H9 (cell line): ENCODE measurements at regions not wholly inside any gene's neighbourhood (a gene's known extent, or its start where the extent isn't known, plus 50 kb on each side); places are given as distances from the start of the nearest gene placed in this dataset.

Experiments used
- DNase-seq: peaks from one replicate; pipeline ENCODE4 v3.0.0-alpha.2; 2017
- H2AFZ ChIP-seq: one replicate; pipeline ENCODE4 v1.6.1; 2013; ENCODE audit warnings: mild to moderate bottlenecking, low read length, control low read depth, moderate library complexity
- H2AK5ac ChIP-seq: 2 replicates; pipeline ENCODE4 v1.6.1; 2013; ENCODE audit warnings: low read length, control low read depth, mixed read lengths; ENCODE audit not compliant: insufficient read length
- H2BK120ac ChIP-seq: one replicate; pipeline ENCODE4 v1.6.1; 2013; ENCODE audit warnings: low read depth, mild to moderate bottlenecking, low read length, control low read depth, inconsistent platforms; ENCODE audit not compliant: poor library complexity, severe bottlenecking
- H2BK12ac ChIP-seq: 2 replicates; pipeline ENCODE4 v1.6.1; 2013; ENCODE audit warnings: low read length, control low read depth, mixed read lengths, low read depth; ENCODE audit not compliant: insufficient read length
- H2BK15ac ChIP-seq: 2 replicates; pipeline ENCODE4 v1.6.1; 2013; ENCODE audit warnings: low read depth, low read length, control low read depth
- H2BK20ac ChIP-seq: one replicate; pipeline ENCODE4 v1.6.1; 2013; ENCODE audit warnings: low read depth, mild to moderate bottlenecking, low read length, control low read depth, inconsistent platforms; ENCODE audit not compliant: poor library complexity, severe bottlenecking
- H2BK5ac ChIP-seq: 2 replicates; pipeline ENCODE4 v1.6.1; 2013; ENCODE audit warnings: low read length, control low read depth, mixed read lengths; ENCODE audit not compliant: insufficient read length
- H3K14ac ChIP-seq: 2 replicates; pipeline ENCODE4 v1.6.1; 2013; ENCODE audit warnings: low read length, control low read depth; ENCODE audit not compliant: insufficient read depth
- H3K18ac ChIP-seq: 2 replicates; pipeline ENCODE4 v1.6.1; 2013; ENCODE audit warnings: low read depth, mild to moderate bottlenecking, mixed read lengths, low read length, control low read depth; ENCODE audit not compliant: insufficient read length
- H3K23ac ChIP-seq: 2 replicates; pipeline ENCODE4 v1.6.1; 2013; ENCODE audit warnings: low read length, control low read depth, mixed read lengths, low read depth; ENCODE audit not compliant: insufficient read length
- H3K23me2 ChIP-seq: 2 replicates; pipeline ENCODE4 v1.6.1; 2013; ENCODE audit warnings: low read depth, mild to moderate bottlenecking, mixed read lengths, low read length, control low read depth; ENCODE audit not compliant: insufficient read length, poor library complexity, severe bottlenecking
- H3K27ac ChIP-seq: 2 replicates; pipeline ENCODE4 v1.5.1; 2013; ENCODE audit warnings: low read length, control low read depth, mixed read lengths, low read depth; ENCODE audit not compliant: insufficient read length
- H3K27me3 ChIP-seq: 2 replicates; pipeline ENCODE4 v1.6.1; 2013; ENCODE audit warnings: low read length, control low read depth, inconsistent platforms; ENCODE audit not compliant: insufficient read depth
- H3K4ac ChIP-seq: 2 replicates; pipeline ENCODE4 v1.6.1; 2013; ENCODE audit warnings: low read depth, mild to moderate bottlenecking, control low read depth, inconsistent platforms, low read length, moderate library complexity
- H3K4me1 ChIP-seq: 2 replicates; pipeline ENCODE4 v1.6.1; 2013; ENCODE audit warnings: low read length, control low read depth, inconsistent platforms; ENCODE audit not compliant: insufficient read depth
- H3K4me2 ChIP-seq: 2 replicates; pipeline ENCODE4 v1.6.1; 2013; ENCODE audit warnings: low read length, control low read depth, mixed read lengths; ENCODE audit not compliant: insufficient read length, insufficient read depth
- H3K56ac ChIP-seq: 2 replicates; pipeline ENCODE4 v1.6.1; 2013; ENCODE audit warnings: low read depth, mild to moderate bottlenecking, mixed read lengths, low read length, control low read depth; ENCODE audit not compliant: insufficient read length
- H3K79me1 ChIP-seq: 2 replicates; pipeline ENCODE4 v1.6.1; 2013; ENCODE audit warnings: low read depth, mild to moderate bottlenecking, moderate library complexity, low read length, control low read depth, inconsistent platforms; ENCODE audit not compliant: insufficient read depth, poor library complexity, severe bottlenecking
- H3K79me2 ChIP-seq: 2 replicates; pipeline ENCODE4 v1.6.1; 2013; ENCODE audit warnings: low read length, control low read depth, inconsistent platforms; ENCODE audit not compliant: insufficient read depth
- H3K9ac ChIP-seq: 2 replicates; pipeline ENCODE4 v1.6.1; 2013; ENCODE audit warnings: low read length, control low read depth, mixed read lengths; ENCODE audit not compliant: insufficient read length; ENCODE audit errors: extremely low read depth
- H3K9me3 ChIP-seq: one replicate; pipeline ENCODE4 v1.6.1; 2013; ENCODE audit warnings: low read depth, low read length, inconsistent platforms; ENCODE audit not compliant: control insufficient read depth
- H3T11ph ChIP-seq: one replicate; pipeline ENCODE4 v1.6.1; 2013; ENCODE audit warnings: mild to moderate bottlenecking, low read length, control low read depth, inconsistent platforms
- H4K20me1 ChIP-seq: one replicate; pipeline ENCODE4 v1.6.1; 2013; ENCODE audit not compliant: control insufficient read depth, insufficient read length, insufficient read depth
- H4K5ac ChIP-seq: 2 replicates; pipeline ENCODE4 v1.6.1; 2013; ENCODE audit warnings: low read depth, mild to moderate bottlenecking, mixed read lengths, low read length, control low read depth; ENCODE audit not compliant: insufficient read length
- H4K8ac ChIP-seq: replicated peaks from 2 replicates; pipeline ENCODE4 v1.6.1; 2013; ENCODE audit warnings: low read length, control low read depth, mixed read lengths, low read depth; ENCODE audit not compliant: insufficient read length
- H4K91ac ChIP-seq: 2 replicates; pipeline ENCODE4 v1.6.1; 2013; ENCODE audit warnings: low read depth, mild to moderate bottlenecking, moderate library complexity, mixed read lengths, low read length, control low read depth; ENCODE audit not compliant: insufficient read length
- H3K27ac Mint-ChIP-seq, 3 experiments: 2 replicates in 2 of 3; 3 replicates in 1 of 3; pipeline ENCODE4 v1.8.0; 2020 to 2021; ENCODE audit warnings: mixed read lengths in 3 of 3, mild to moderate bottlenecking in 1 of 3, moderate library complexity in 1 of 3
- H3K27me3 Mint-ChIP-seq: 2 replicates; pipeline ENCODE4 v1.8.0; 2021; ENCODE audit warnings: low read depth, mild to moderate bottlenecking, moderate library complexity, mixed read lengths
- H3K36me3 Mint-ChIP-seq, 3 experiments: 2 replicates in 2 of 3; 3 replicates in 1 of 3; pipeline ENCODE4 v1.8.0; 2020 to 2021; ENCODE audit warnings: low read depth in 3 of 3, mixed read lengths in 3 of 3; ENCODE audit not compliant: insufficient read depth in 1 of 3
- H3K4me1 Mint-ChIP-seq, 2 experiments: 2 replicates each; pipeline ENCODE4 v1.8.0; 2020; ENCODE audit warnings: mixed read lengths in 2 of 2
- H3K4me3 Mint-ChIP-seq, 2 experiments: 2 replicates in 1 of 2; 3 replicates in 1 of 2; pipeline ENCODE4 v1.8.0; 2020 to 2021; ENCODE audit warnings: mild to moderate bottlenecking in 2 of 2, mixed read lengths in 2 of 2, moderate library complexity in 1 of 2
- H3K9me3 Mint-ChIP-seq, 2 experiments: 2 replicates in 1 of 2; 3 replicates in 1 of 2; pipeline ENCODE4 v1.8.0; 2020; ENCODE audit warnings: mild to moderate bottlenecking in 2 of 2, mixed read lengths in 2 of 2, moderate library complexity in 1 of 2
- WGBS: extraction: QIAGEN DNeasy Blood & Tissue Kit; methylation state at CpG from one replicate; pipeline ENCODE4 v1.1.7; 2013; ENCODE audit warnings: missing lambda C conversion rate, low lambda C conversion rate, mixed read lengths; ENCODE audit not compliant: insufficient read length; ENCODE audit errors: extremely low coverage; 5-methylcytosine and 5-hydroxymethylcytosine counted together
- TF ChIP-seq, protein P1 (sequence below): fragments of 200-600 bp; sonication (generic); conservative IDR thresholded peaks from 3 replicates; pipeline ENCODE4 v1.8.0; 2021; ENCODE audit warnings: antibody characterized with exemption, mild to moderate bottlenecking

DNA sequence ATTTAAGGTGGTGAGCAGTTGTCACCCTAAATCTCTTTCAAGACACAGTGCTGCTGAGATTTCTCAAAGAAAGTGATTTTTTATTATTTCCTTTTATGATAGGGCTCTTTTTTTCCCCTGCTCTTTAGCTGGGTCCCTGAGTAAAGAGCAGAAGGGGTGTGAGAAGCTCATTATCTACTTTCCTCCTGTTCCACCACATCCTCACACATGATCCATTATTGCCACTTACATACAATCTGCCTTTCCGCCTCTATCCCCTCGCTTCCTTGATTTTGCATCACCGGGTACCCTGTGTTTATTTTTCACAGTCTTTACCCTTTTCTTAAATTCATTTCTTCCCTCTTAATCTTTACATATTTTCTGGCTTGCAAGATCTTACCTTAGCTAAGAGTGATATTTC, 93.9 kb upstream of the CCDC85A start:
- H3K27me3 ChIP-seq = no peaks in the 10 kb centered on the region
- no peaks in the 10 kb centered on the region for H4K20me1 ChIP-seq
- H3K56ac ChIP-seq = no peak overlapping the region
- no peak overlapping the region for H3K27ac Mint-ChIP-seq
- no peak overlapping the region for H2BK5ac ChIP-seq
- DNase-seq = no peak
- no peak overlapping the region for H2AK5ac ChIP-seq
- no peaks in the 10 kb centered on the region for H3K23me2 ChIP-seq
- H2AFZ ChIP-seq = no peak overlapping the region
- no peaks in the 10 kb centered on the region for H3K79me1 ChIP-seq
- H2BK15ac ChIP-seq = no peak overlapping the region
- TF ChIP-seq, protein P1, sequence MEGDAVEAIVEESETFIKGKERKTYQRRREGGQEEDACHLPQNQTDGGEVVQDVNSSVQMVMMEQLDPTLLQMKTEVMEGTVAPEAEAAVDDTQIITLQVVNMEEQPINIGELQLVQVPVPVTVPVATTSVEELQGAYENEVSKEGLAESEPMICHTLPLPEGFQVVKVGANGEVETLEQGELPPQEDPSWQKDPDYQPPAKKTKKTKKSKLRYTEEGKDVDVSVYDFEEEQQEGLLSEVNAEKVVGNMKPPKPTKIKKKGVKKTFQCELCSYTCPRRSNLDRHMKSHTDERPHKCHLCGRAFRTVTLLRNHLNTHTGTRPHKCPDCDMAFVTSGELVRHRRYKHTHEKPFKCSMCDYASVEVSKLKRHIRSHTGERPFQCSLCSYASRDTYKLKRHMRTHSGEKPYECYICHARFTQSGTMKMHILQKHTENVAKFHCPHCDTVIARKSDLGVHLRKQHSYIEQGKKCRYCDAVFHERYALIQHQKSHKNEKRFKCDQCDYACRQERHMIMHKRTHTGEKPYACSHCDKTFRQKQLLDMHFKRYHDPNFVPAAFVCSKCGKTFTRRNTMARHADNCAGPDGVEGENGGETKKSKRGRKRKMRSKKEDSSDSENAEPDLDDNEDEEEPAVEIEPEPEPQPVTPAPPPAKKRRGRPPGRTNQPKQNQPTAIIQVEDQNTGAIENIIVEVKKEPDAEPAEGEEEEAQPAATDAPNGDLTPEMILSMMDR = no peak
- H3K36me3 Mint-ChIP-seq = peaks cover 0 to 9% (median 0%) of the 10 kb centered on the region in 3 experiments; a peak in 1 of 7 replicates
- H3K4me1 ChIP-seq = no peaks in the 10 kb centered on the region
- no peak overlapping the region for H3K4ac ChIP-seq
- no peak overlapping the region for H2BK20ac ChIP-seq
- H3K9me3 Mint-ChIP-seq = peaks cover 2 to 12% of the 10 kb centered on the region in 2 experiments; a peak in 3 of 5 replicates
- H4K91ac ChIP-seq = no peak overlapping the region
- no peaks in the 10 kb centered on the region for H3K9me3 ChIP-seq
- no peak overlapping the region for H3T11ph ChIP-seq
- H3K27me3 Mint-ChIP-seq = peaks cover 13% of the 10 kb centered on the region
- no peak overlapping the region for H2BK120ac ChIP-seq
- H3K18ac ChIP-seq = no peak overlapping the region
- H2BK12ac ChIP-seq = no peak overlapping the region
- no CpG with 5 or more reads among the region's 3 CpGs for WGBS
- no peaks in the 10 kb centered on the region for H3K4me1 Mint-ChIP-seq
- no peak overlapping the region for H3K27ac ChIP-seq
- H4K8ac ChIP-seq = no peak overlapping the region
- H3K4me2 ChIP-seq = no peak overlapping the region
- H3K4me3 Mint-ChIP-seq = no peak overlapping the region
- no peak overlapping the region for H3K9ac ChIP-seq
- H3K79me2 ChIP-seq = no peaks in the 10 kb centered on the region
- no peak overlapping the region for H3K23ac ChIP-seq
- no peak overlapping the region for H4K5ac ChIP-seq
- no peak overlapping the region for H3K14ac ChIP-seq
